Endothelial cell of umbilical vein (primary cell): ENCODE measurements at regions not wholly inside any gene's neighbourhood (a gene's known extent, or its start where the extent isn't known, plus 50 kb on each side); places are given as distances from the start of the nearest gene placed in this dataset.

Experiments
- BruUV-seq: library from RNA; stranded (reverse); fragments of 400-500 nt; replicated peaks from 2 replicates; lab custom pipeline; 2021; lab: Mats Ljungman, UMichigan
- CTCF ChIA-PET: fragments of 300-600, 350-600 bp; sonication (Branson Sonifier 250); formaldehyde crosslinking; loops from one replicate; lab custom pipeline; 2021; ENCODE audit warnings: antibody characterized with exemption, inconsistent platforms; lab: Charles Lee
- POLR2A ChIA-PET: fragments of 300-600, 350-600 bp; sonication (Branson Sonifier 250); formaldehyde crosslinking; loops from one replicate; lab custom pipeline; 2021; ENCODE audit warnings: antibody characterized with exemption, inconsistent platforms; lab: Charles Lee
- DNase-seq: peaks from one replicate; pipeline ENCODE4 v3.0.0-alpha.2; 2011; ENCODE audit warnings: low read depth, low spot score
- FAIRE-seq: peaks from 2 replicates; lab custom pipeline; 2011; peaks lifted over from hg19 to GRCh38; lab: Jason Lieb, UNC
- H2AFZ ChIP-seq: 2 replicates; pipeline ENCODE4 v1.6.0; 2012; ENCODE audit warnings: low read depth, low read length, control low read depth, inconsistent platforms
- H3K27ac ChIP-seq: 2 replicates; pipeline ENCODE4 v1.5.1; 2011; ENCODE audit warnings: low read depth, mild to moderate bottlenecking, control low read depth, low read length, moderate library complexity; ENCODE audit not compliant: insufficient read depth
- H3K27me3 ChIP-seq, 2 experiments: 2 replicates each; pipeline versions ENCODE4 v1.6.0 to v1.6.1; 2011; ENCODE audit warnings: low read length in 2 of 2, mixed read lengths in 1 of 2; ENCODE audit not compliant: control insufficient read depth in 2 of 2, insufficient read depth in 2 of 2
- H3K36me3 ChIP-seq, 2 experiments: 2 replicates in 1 of 2; 3 replicates in 1 of 2; pipeline ENCODE4 v1.5.1; 2011; ENCODE audit warnings: low read length in 2 of 2, mild to moderate bottlenecking in 1 of 2, moderate library complexity in 1 of 2; ENCODE audit not compliant: control insufficient read depth in 2 of 2, insufficient read depth in 2 of 2; ENCODE audit errors: extremely low read depth in 1 of 2
- H3K4me1 ChIP-seq: 3 replicates; pipeline ENCODE4 v1.5.1; 2011; ENCODE audit warnings: mild to moderate bottlenecking, low read length; ENCODE audit not compliant: control insufficient read depth, insufficient read depth; ENCODE audit errors: extremely low read depth
- H3K4me2 ChIP-seq: 2 replicates; pipeline ENCODE4 v1.6.1; 2011; ENCODE audit warnings: low read length, control low read depth, mixed read lengths; ENCODE audit not compliant: insufficient read depth
- H3K4me3 ChIP-seq, 3 experiments: fragments of 200-600 bp in 1 of 3; sonication (generic), shearing (Covaris generic) in 1 of 3; replicated peaks in 1 of 3; 2 replicates each; pipeline ENCODE4 v1.5.1; 2011 to 2016; ENCODE audit warnings: control low read depth in 3 of 3, low read length in 3 of 3, mild to moderate bottlenecking in 2 of 3, inconsistent platforms in 1 of 3, low read depth in 1 of 3, moderate library complexity in 1 of 3; ENCODE audit not compliant: insufficient read depth in 1 of 3
- H3K79me2 ChIP-seq: 2 replicates; pipeline ENCODE4 v1.6.0; 2012; ENCODE audit warnings: low read length, inconsistent platforms; ENCODE audit not compliant: control insufficient read depth, insufficient read depth
- H3K9ac ChIP-seq: replicated peaks from 2 replicates; pipeline ENCODE3; 2011; ENCODE audit warnings: low read length, control low read depth; ENCODE audit not compliant: insufficient read depth; ENCODE audit errors: extremely low read depth
- H3K9me1 ChIP-seq: replicated peaks from 3 replicates; pipeline ENCODE4 v1.6.0; 2011; ENCODE audit warnings: mild to moderate bottlenecking, low read length; ENCODE audit not compliant: control insufficient read depth, insufficient read depth; ENCODE audit errors: extremely low read depth
- H3K9me3 ChIP-seq: replicated peaks from 2 replicates; pipeline ENCODE4 v1.5.1; 2012; ENCODE audit warnings: low read length, inconsistent platforms; ENCODE audit not compliant: control insufficient read depth, insufficient read depth
- H4K20me1 ChIP-seq: replicated peaks from 2 replicates; pipeline ENCODE3; 2011; ENCODE audit warnings: mild to moderate bottlenecking, low read length; ENCODE audit not compliant: control insufficient read depth, insufficient read depth; ENCODE audit errors: extremely low read depth
- EZH2 ChIP-seq: IDR thresholded peaks from 2 replicates; pipeline ENCODE4 v1.6.1; 2012; ENCODE audit warnings: borderline replicate concordance, low read depth, mild to moderate bottlenecking, moderate library complexity, low read length, inconsistent platforms; ENCODE audit not compliant: severe bottlenecking
- FOS ChIP-seq: IDR thresholded peaks from 2 replicates; pipeline ENCODE4 v1.6.1; 2011; ENCODE audit warnings: mild to moderate bottlenecking, low read length, moderate library complexity, borderline replicate concordance; ENCODE audit not compliant: insufficient read depth
- GATA2 ChIP-seq: IDR thresholded peaks from 2 replicates; pipeline ENCODE4 v1.7.0; 2011; ENCODE audit warnings: low read depth, mild to moderate bottlenecking, moderate library complexity, mixed read lengths, low read length; ENCODE audit not compliant: insufficient read length, insufficient read depth
- JUN ChIP-seq: IDR thresholded peaks from 2 replicates; pipeline ENCODE4 v1.6.1; 2011; ENCODE audit warnings: borderline replicate concordance, low read depth; ENCODE audit not compliant: insufficient read length, insufficient read depth
- MAX ChIP-seq: IDR thresholded peaks from 2 replicates; pipeline ENCODE4 v1.6.1; 2011; ENCODE audit not compliant: insufficient read depth, insufficient read length
- MYC ChIP-seq: IDR thresholded peaks from one replicate; pipeline ENCODE4 v1.6.1; 2011; ENCODE audit warnings: mild to moderate bottlenecking, low read depth, low read length
- POLR2A ChIP-seq: IDR thresholded peaks from 2 replicates; pipeline ENCODE4 v1.6.1; 2012; ENCODE audit warnings: low read depth, mild to moderate bottlenecking, control low read depth, low read length
- POLR2AphosphoS5 ChIP-seq: IDR thresholded peaks from 2 replicates; pipeline ENCODE4 v1.6.1; 2012; ENCODE audit warnings: low read depth, mild to moderate bottlenecking, control low read depth, low read length, moderate library complexity; ENCODE audit not compliant: insufficient read depth
- dilution Hi-C: fragments of 300-500 bp; cut with MboI; formaldehyde crosslinking; loops from one replicate; pipeline ENCODE4 v1.15.0; 2019; ENCODE audit warnings: low sequenced_read_pairs; ENCODE audit not compliant: extremely low pct_ligation_motif_present
- intact Hi-C: fragments of 100-400 bp; cut with micrococcal nuclease; formaldehyde crosslinking; loops from one replicate; pipeline ENCODE4 v1.10.0; 2022
- TF ChIP-seq, protein P1 (sequence below), 2 donors: IDR thresholded peaks; 1 replicate in 1 of 2; 2 replicates in 1 of 2; pipeline ENCODE4 v1.5.1; 2011; ENCODE audit warnings: low read length in 2 of 2, mild to moderate bottlenecking in 2 of 2, moderate library complexity in 2 of 2, control low read depth in 1 of 2, inconsistent platforms in 1 of 2, low read depth in 1 of 2; ENCODE audit not compliant: insufficient read depth in 1 of 2; ENCODE audit errors: extremely low read depth in 1 of 2

GRCh38 chr6:147046141-147046877, 157.9 kb upstream of the STXBP5 start:
- Histone ChIP-seq H3K9ac (no peak overlapping the region), H4K20me1 (no peaks in the 10 kb centered on the region), H3K9me1 (no peaks in the 10 kb centered on the region), H2AFZ (no peak overlapping the region), H3K79me2 (no peaks in the 10 kb centered on the region), H3K9me3 (no peaks in the 10 kb centered on the region), H3K4me2 (no peak overlapping the region), H3K27ac (no peak overlapping the region), H3K4me3 (no peak overlapping the region), H3K4me1 (no peaks in the 10 kb centered on the region), H3K36me3 (no peaks in the 10 kb centered on the region), H3K27me3 (no peaks in the 10 kb centered on the region)
- ChIA-PET CTCF (no interaction called here), POLR2A (no interaction called here)
- intact Hi-C loops (no loop called here), dilution Hi-C loops (no loop called here)
- no peak for TF ChIP-seq EZH2
- TF ChIP-seq, protein P1, sequence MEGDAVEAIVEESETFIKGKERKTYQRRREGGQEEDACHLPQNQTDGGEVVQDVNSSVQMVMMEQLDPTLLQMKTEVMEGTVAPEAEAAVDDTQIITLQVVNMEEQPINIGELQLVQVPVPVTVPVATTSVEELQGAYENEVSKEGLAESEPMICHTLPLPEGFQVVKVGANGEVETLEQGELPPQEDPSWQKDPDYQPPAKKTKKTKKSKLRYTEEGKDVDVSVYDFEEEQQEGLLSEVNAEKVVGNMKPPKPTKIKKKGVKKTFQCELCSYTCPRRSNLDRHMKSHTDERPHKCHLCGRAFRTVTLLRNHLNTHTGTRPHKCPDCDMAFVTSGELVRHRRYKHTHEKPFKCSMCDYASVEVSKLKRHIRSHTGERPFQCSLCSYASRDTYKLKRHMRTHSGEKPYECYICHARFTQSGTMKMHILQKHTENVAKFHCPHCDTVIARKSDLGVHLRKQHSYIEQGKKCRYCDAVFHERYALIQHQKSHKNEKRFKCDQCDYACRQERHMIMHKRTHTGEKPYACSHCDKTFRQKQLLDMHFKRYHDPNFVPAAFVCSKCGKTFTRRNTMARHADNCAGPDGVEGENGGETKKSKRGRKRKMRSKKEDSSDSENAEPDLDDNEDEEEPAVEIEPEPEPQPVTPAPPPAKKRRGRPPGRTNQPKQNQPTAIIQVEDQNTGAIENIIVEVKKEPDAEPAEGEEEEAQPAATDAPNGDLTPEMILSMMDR (IDR thresholded peaks at IDR 0.05; ENCODE audit: extremely low read depth in 1 of 2, insufficient read depth in 1 of 2, low read depth in 1 of 2, low read length in 2 of 2), result no peak
- no peak for TF ChIP-seq MAX
- no peak for TF ChIP-seq POLR2AphosphoS5
- TF ChIP-seq JUN, result no peak
- no peak for TF ChIP-seq FOS
- no peak for TF ChIP-seq GATA2
- TF ChIP-seq POLR2A, result no peak
- no peak for TF ChIP-seq MYC
- no TSS peak for BruUV-seq
- no peak for FAIRE-seq
- no peak for DNase-seq
